Superior temporal gyrus (tissue), 1 donor: ENCODE measurements at regions not wholly inside any gene's neighbourhood (a gene's known extent, or its start where the extent isn't known, plus 50 kb on each side); places are given as distances from the start of the nearest gene placed in this dataset.

ENCODE experiments used
- DNase-seq: peaks from one replicate; pipeline ENCODE4 v3.0.0-alpha.2; 2016; ENCODE audit errors: extremely low spot score

DNA sequence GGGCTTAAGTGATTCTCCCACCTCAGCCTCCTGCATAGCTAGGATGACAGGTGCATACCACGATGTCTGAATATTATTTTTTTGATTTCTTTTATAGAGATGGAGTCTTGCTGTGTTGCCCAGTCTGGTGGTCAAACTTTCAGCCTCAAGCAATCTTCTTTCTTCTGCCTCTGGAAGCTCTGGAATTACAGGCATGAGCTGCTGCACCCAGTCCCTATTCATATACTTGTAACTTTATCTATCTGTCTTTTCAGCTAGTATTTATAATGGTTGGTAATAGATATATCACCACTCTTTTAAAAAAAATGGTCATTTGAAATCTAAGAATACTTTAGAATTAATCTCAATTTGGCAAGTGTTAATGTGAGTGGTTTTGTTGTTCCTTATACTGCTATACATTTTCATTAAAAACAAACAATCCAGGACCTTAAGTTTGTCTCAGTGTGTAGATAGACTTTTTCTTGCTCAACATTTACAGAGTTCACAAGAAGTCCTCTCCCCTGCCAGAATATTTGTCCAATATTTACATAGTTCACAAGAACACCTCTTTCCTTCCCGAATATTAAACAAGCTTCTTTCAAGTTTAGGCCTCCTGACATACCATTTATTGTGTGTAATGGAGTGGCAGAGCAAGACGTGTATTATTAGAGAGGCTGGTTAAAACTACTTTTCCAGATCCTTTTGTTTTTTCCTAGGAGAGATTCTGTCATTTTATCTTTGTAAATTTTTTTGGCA is 1197.4 kb upstream of the ADGRL3 start:
- no peak for DNase-seq

DNA sequence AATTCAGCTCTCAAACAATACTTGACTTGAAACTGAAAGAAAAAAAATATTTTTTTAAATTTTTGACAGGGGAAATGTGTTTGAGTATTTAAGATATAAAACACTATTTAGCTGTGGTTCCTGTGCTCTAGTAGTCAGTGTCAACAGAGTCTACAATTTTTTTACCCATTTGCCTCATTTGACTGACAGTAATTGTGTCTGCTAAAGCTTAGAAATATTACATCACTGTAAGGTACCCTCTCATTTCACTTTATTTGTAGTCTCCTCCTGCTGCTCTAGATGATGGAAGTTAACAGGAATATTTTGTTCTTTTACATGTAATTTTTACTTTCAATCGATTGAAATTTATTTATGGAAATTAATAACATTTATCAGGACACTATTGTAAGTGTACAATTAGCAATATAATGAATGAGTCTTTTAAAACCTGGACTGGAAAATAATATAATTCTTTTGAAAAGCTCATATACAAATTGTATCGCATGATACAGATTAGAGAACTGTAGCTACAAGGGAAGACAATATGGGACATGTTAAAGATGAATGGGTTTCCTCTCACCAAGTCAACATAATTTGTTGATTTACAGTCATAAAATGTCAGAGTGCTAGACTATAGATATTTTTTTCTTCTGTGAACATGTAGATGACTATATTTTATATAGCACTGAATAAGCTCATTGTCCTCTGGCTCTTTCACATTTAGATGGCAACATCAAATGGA is 1186.5 kb upstream of the ADGRL3 start:
- DNase-seq: no peak

DNA sequence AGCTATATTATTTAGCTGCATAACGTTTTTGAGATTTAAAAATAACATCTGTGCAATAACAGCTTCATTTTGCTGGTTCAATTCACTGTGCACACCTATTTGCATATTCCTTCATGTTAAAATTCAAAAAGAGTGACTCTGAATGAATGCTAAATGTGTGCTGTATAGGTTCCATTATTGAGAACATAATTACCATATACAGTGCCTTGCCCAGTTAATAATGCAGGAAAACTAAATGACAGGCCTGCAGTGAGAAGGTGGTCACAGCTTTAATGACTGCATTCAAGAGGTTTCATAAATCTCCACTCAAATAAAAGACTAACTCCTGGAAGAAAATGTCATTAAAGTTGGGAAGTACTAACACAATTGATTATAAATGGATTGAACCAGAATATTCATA is 1183.2 kb upstream of the ADGRL3 start:
- no peak for DNase-seq

DNA sequence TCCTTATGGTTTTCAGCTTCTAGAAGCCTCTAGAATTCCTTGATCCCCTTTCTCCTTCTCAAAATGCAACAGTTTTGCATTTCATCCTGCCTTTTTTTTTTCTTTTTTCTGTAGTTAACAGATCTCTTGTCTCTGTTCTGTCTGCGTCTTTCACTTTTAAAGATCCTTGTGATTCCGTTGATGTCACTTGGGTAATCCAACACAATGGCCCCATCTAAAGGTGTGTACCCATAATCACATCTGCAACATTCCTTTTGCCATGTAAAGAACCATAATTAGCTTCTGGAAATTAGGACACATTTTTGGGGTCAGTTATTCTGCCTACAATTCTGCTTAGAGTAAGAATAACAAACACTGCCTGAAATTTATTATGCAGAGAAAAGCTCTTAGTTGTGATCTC is 1180.9 kb upstream of the ADGRL3 start:
- no peak for DNase-seq

DNA sequence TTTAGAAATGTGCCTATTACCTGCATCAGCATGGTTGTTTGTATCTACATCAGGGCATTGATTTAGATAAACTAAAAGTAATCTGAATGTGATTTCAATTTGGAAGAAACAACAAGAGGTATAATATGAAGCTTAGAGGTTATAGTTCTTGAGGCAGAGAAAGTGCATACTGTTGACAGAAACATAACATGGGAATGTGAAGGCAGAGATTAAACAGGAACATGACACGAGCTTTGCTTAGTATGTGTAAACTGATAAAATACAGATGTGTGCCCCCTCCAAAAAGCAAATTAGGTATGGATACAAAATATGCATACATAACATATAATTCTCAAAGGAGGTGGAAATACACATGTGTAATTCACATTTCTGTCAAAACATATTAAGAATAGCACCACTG is 1180.2 kb upstream of the ADGRL3 start:
- no peak for DNase-seq

DNA sequence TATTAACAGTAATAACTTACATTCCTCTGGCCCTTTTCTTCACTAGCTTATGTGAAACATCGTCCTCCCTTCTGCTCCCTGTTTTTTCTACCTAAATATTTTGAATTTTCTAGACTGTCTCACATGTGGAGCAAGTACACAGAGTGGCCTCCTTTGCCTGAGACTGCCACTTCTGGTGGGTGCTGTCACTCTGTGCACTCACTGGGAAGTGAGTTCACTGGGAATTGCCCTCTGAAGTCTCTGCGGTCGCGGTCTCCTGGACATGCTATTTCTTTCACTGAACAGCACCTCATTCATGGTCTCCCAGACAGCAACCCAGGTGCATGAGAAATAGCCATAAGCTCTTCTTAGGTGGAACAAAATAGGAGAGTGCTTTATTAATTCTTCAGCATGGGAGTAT is 1179.7 kb upstream of the ADGRL3 start:
- DNase-seq: no peak

DNA sequence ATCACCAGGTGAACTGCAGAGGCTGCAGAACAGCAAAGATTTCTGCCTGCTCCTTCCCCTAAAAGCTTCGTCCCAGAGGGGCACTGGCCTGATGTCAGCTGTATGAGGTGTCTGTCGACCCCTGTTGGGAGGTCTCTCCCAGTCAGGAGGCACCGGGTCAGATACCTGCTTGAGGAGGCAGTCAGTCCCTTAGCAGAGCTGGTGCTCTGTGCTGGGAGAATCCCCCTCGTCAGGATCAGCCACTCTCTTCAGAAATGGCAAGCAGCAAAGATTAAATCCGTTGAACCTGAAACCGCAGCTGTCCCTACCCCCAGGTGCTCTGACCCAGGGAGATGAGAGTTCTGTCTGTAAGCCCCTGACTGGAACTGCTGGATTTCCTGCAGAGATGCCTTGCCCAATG is 1166.3 kb upstream of the ADGRL3 start:
- no peak for DNase-seq

DNA sequence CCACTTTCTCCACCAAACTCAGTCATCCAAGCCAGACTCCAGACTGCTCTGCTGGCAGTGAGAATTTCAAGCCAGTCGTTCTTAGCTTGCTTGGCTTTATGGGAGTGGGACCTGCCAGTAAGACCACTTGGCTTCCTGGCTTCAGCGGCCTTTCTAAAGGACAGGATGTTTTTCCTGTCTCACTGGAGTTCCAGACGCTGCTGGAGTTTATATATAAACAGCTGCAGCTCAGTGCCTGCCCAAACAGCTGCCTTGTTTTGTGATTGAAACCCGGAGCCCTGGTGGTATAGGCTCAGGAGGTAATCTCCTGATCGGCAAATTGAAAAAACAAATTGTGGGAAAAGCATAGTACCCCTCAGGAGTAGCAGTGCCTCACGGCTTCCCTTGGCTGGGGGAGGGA is 1165.8 kb upstream of the ADGRL3 start:
- DNase-seq: no peak

DNA sequence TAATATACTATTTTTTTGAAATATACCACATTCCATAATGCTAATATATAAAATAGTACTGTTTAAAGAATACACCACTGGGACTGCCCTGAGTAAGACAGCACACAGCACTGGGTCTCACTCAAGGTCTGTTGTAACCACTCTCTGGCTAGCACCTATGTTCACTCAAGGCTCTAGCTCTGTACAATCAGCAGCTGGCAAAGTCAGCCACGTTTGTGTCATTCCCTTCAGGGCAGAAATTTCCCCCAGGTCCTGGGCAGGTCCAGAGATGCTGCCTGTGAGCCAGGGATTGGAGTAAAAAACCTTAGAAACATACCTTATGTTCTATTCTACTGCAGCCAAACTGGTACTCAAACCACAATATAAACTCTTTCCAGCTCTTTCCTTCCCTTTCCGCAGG is 1160.2 kb upstream of the ADGRL3 start:
- no peak for DNase-seq

DNA sequence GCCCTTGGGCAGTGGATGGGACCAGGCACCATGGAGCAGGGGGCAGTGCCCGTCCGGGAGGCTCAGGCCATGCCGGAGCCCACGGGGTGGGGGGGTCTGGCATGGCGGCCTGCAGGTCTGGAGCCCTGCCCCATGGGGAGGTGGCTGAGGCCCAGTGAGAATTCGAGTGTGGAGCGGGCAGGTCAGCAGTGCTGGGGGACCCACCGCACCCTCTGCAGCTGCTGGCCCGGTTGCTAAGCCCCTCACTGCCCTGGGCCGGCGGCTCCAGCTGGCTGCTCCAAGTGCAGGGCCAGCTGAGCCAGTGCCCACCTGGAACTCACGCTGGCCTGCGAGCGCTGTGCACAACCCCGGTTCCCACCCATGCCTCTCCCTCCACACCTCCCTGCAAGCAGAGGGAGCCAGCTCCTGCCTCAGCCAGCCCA is 1157.9 kb upstream of the ADGRL3 start:
- DNase-seq: no peak

DNA sequence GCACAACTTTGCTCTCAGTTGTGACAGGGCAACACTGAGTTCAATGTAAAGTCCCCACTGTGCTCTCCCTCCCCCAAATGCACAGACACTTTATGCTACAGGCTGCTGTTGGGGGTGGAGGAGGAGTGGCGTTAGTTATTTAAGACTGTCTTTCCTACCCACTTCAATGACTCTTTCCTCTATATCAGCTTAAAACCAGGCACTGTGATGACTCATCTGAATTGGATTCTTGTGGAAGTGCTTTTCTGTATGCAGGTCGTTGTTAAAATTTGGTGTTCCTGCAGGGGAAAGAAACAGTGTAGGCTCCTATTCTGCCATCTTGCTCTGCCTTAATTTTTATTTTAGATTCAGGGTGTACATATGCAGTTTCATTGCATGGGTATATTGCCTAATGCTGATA is 1157.2 kb upstream of the ADGRL3 start:
- no peak for DNase-seq

DNA sequence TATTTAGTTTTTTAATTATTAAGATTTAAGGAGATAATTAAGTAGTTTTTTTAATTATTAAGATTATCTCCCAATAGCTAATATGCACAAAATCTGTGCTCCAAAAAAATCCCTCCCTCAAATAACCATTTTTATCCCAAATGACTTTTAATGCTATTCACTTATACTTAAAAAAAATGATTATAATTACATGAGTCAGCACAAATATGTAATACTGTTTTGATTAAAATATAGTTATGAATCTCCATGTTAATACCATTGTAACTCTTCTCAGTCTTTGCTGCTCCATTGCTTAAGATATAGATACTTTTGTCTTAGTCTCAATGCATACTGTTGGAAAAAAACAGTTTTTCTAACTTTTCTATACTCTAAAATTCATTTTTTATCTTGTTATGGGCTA is 1121.1 kb upstream of the ADGRL3 start:
- DNase-seq: no peak

DNA sequence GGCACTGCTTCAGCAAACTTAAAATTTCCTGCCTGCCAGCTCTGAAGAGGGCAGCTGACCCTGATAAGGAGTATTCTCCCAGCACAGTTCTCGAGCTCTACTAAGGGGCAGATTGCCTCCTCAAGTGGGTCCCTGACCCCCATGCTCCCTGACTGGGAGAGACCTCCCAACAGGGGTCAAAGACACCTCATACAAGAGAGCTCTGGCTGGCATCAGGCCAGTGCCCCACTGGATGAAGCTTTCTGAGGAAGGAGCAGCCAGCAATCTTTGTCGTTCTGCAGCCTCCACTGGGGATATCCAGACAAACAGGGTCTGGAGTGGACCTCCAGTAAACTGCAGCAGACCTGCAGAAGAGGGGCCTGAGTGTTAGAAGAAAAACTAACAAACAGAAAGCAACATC is 1118.3 kb upstream of the ADGRL3 start:
- DNase-seq: no peak

DNA sequence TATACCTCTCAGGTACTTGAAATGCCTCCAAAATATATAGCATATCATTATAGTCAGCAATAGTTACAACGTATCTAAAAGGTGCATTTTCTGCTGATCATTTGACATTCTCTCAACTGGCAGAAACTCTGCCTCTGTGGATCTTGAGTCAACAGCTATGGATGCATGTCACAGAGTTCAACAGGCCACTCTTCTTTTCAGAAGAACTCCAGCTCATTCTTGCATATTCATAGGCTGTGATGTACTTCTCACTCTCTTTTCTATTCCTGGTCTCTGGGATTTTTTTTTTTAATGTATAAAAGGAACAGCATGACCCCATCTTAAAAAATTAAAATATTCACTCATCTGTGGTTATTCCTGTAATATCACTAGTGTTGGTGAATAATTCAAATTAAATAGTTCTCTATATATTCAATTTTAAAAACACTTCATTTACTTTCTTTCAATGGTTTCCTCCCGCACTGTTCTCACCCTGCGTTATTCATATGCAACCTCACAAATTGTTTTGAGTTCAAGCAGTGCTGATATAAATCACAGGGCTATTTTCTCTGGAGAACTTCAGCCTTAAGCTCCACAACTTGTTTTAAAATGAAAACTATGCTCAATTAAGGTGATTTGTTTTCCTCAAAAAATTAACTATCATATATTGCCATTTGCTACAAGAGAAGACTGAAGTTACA is 1111.2 kb upstream of the ADGRL3 start:
- DNase-seq: no peak

DNA sequence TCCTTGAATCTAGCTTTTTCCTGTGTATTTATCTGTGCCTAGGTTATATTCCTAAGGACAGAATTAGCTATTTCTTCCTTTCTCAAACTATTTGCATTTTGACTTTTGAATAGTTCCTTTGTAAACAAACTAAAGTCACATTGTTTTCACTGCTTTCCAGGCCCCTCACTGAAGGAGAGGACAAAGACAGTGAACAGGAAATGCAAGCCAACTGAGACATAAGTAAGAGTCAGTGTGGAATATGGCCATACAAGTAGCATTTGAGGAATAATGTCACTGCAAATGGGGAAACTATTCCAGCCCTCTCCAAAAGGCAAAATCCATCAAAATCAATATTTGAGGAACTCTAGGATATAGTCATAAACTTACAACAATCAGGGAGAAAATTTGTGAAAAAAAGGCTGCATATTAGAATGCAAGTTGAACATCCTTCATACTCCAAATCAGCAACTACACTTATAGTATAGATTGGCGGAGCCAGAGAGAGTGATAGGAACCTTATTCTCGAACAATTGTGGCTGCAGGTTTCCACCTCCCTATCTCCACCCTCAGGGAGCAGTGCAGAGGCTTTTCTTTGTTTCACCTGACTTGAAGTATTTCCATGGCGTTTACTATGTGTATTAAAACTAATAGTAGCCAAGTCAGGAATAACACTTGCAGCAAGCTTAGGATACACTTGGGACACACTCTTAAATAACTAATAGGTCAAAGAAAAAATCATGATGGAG is 1110.4 kb upstream of the ADGRL3 start:
- no peak for DNase-seq

DNA sequence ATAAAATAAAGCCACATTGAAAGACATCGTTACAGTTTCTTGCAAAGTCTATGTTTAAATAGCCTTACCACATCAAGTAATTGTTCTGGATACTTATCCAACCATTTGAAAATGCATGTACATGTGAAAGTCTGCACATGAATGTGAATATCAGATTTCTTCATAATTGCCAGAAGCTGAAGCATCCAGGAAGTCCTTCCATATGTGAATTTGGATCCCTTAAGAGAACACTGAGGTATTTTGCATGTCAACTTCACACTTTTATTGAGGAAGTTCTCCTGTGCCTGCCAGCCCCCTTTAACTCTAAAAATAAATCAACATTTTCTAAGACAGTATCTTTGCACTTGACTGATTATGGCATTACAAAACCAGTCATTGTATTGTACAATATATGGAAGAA is 1103.5 kb upstream of the ADGRL3 start:
- DNase-seq: no peak

DNA sequence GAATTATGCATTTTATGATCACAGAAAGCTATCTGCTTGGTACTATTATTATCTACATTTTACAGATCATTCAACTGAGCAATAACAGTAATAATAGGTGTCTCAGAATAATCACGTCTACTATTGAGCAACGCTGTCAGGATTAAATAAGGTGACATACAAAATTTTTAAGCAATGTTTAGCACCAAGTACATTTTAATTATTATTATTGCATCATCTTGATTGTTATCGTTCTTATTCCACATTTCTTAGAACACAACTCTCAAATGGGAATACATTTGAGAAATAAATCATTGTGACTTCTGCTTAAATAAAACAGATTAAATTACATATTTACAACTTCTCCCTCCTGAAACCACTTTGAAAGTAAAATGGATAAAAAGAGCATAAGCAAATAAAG is 1083.5 kb upstream of the ADGRL3 start:
- DNase-seq: no peak

DNA sequence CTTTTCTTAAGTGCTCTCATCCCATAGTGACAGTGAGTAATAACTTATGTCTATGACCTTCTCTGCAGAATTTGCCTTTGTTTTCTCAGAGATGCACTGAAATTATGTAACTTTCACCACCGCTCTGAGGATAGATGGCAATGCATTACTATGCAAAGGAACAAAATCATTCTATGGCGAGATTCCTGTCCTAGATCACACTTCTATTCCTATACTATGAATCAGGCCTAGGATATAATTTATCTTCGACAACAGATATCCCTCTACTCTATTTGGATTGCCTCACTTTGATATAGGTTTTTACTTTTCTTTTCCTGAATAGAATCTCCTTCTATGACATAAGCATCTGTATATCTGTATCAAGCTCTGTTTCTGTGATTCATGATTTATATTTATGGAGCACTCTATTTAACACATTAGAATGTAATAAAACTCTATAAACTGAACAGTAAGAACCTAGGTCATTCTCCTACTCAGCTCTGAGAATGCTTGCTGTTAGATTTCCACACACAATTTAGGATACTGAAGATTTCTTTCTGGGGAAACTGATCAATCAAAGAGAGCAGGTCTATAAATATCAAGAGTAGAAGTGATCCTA is 1082.3 kb upstream of the ADGRL3 start:
- DNase-seq: no peak

DNA sequence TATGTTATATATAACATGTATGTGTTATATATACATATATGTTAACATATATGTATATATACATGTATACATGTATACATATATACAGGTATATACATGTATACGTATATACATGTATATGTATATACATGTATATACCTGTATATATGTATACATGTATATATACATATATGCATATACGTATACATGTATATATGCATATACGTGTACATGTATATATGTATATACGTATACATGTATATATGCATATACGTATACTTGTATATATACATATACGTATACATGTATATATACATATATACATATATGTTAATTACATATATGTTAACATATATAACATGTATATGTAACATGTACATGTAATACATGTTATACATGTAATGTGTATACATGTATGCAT is 1077.3 kb upstream of the ADGRL3 start:
- DNase-seq: no peak

DNA sequence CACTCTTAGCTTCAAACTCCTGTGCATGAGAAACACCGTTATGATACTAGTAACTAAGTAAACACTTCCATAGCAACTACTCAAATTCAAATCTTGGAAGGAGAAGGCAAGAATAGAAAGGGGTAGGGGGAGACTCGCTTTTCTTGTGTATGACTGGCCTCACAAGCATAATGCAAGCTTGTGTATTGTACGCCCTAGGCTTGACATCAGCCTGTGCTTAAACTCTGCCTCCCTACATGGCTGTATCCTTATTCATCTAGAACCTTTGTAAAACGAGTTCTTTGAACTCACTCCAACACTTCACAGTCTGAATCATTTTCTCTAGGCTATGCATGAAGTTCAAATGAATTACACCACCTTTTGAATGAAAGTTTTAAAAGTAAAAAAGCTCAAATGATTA is 1071.2 kb upstream of the ADGRL3 start:
- DNase-seq: no peak

DNA sequence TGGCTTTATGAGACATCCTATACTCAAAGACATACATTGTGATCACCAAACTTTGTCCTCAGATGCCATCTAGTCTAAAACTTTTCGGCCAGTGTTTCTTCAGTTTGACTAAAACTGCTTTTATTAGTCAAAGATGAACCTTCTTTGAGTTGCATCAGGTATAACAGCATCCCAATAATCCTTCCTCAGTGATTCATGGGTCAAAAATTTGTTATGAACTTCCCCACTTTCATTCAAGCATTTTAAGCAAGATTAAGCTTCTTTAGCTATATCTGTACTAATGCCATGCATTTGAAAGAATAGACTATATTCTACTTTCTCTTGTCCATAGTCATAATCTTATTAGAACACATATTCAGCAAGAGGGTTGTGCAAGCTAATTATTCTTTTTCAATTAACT is 1070.4 kb upstream of the ADGRL3 start:
- DNase-seq: no peak

DNA sequence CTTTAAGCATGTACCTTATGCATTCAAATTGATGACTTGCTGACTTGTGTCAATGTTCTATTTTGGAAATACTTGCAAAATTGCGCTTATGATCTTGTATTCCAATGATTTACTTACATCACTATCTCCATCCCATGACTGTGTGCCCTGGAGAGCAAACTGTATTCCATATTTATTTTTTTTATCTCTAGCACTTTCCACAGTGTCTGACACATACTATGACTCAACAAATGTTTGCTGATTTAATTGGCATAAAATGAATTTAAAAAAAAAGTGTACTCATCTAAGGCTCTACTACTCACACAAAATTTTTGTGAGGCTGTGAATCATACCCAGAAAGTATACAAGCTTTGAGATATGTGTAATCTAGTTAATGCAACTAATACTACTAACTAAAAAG is 1066.8 kb upstream of the ADGRL3 start:
- peak; percentile 62 for DNase-seq
